ENCODE measurements at regions not wholly inside any gene's neighbourhood (a gene's known extent, or its start where the extent isn't known, plus 50 kb on each side); places are given as distances from the start of the nearest gene placed in this dataset.
A peak's percentile ranks its signal among the peaks of the same experiment; 100 is the strongest.

DNA sequence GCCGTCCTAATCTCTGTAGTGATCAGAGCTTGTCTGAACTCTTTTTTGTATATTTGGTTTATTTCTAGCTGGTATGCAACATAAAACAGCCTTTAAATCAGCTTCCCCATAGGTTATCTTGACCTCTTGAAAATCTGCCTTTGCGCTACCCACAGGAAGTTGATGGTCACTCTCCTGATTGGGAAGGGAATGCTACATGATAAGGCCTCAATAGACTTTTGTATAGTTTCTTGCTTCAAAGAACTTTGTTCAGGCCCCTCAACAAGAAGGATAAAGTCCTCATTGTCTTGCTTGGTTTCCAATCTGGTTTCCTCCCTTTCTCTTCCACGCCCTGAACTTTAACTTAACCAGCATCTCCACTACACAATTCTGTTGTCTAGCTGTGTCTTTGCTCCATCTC, 95.4 kb upstream of the TENT5A start:
- TF ChIP-seq, protein P1, sequence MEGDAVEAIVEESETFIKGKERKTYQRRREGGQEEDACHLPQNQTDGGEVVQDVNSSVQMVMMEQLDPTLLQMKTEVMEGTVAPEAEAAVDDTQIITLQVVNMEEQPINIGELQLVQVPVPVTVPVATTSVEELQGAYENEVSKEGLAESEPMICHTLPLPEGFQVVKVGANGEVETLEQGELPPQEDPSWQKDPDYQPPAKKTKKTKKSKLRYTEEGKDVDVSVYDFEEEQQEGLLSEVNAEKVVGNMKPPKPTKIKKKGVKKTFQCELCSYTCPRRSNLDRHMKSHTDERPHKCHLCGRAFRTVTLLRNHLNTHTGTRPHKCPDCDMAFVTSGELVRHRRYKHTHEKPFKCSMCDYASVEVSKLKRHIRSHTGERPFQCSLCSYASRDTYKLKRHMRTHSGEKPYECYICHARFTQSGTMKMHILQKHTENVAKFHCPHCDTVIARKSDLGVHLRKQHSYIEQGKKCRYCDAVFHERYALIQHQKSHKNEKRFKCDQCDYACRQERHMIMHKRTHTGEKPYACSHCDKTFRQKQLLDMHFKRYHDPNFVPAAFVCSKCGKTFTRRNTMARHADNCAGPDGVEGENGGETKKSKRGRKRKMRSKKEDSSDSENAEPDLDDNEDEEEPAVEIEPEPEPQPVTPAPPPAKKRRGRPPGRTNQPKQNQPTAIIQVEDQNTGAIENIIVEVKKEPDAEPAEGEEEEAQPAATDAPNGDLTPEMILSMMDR (conservative IDR thresholded peaks at IDR 0.05; ENCODE audit: low read depth, low read length) = no peak
- H3K4me3 ChIP-seq (ENCODE audit: low read depth, low read length) = no peak overlapping the region
- DNase-seq (ENCODE audit: low read depth) = no peak

DNA sequence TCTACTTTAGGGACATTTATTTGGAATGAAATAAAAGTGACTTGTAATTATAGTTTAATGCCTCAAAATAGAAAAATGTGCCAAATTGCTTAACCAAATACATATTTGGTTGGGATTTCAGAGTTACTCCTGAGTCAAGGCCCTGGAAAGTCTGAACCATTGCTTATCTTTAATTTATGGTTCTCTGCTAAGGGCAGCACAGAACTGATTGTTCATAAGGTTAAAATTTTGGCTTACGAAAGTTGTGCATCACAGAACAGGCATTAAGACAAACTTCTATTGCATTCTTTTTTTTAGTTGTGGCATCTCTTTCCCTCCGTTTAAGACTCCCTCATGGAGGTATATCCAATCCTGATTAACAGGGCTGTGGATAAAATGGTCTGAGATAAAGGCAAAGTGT, 92.2 kb upstream of the TENT5A start:
- H3K4me3 ChIP-seq (ENCODE audit: low read depth, low read length) = no peak overlapping the region
- TF ChIP-seq, protein P1 (conservative IDR thresholded peaks at IDR 0.05; ENCODE audit: low read depth, low read length) = no peak
- DNase-seq (ENCODE audit: low read depth) = no peak

DNA sequence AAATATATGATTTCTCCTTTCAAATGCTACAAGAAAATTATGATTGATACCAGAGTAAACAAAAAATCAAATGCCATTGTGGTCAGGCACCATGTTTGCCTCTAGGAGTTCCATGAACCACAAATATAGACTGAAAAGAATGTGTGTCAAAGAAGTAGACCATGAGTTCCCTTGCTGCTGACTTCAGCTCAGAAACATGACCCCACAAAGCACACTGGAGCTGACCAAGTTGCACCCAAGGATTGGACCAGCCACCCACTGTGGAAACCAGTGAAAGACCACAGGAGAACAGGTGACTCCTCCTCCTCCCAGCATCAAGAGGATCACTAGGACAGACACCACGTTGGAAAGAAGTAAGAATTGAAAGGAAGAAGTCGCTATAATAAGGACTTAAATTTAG, 90.8 kb upstream of the TENT5A start:
- no peak overlapping the region for H3K4me3 ChIP-seq (ENCODE audit: low read depth, low read length)
- no peak for DNase-seq (ENCODE audit: low read depth)
- TF ChIP-seq, protein P1 (conservative IDR thresholded peaks at IDR 0.05; ENCODE audit: low read depth, low read length) = no peak

DNA sequence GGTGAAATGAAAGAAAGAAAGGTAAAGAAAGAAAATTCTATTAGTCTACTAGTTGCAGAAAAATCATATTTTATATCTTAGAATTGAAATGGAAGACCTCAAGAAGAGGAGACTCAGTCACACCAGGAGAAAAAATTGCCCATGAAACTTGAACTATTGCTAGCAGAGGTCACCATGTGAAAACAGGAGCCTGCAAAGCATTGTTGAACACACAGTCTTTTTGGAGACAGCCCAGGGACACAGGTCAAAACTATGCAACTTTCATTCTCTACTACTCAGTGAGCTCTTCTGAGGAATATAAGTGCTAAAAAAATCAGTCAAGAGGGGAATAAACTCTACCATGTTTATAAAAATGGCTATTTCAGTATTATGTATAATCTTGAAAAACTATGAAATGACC, 89.8 kb upstream of the TENT5A start:
- TF ChIP-seq, protein P1 (conservative IDR thresholded peaks at IDR 0.05; ENCODE audit: low read depth, low read length) = no peak
- H3K4me3 ChIP-seq (ENCODE audit: low read depth, low read length) = no peak overlapping the region

DNA sequence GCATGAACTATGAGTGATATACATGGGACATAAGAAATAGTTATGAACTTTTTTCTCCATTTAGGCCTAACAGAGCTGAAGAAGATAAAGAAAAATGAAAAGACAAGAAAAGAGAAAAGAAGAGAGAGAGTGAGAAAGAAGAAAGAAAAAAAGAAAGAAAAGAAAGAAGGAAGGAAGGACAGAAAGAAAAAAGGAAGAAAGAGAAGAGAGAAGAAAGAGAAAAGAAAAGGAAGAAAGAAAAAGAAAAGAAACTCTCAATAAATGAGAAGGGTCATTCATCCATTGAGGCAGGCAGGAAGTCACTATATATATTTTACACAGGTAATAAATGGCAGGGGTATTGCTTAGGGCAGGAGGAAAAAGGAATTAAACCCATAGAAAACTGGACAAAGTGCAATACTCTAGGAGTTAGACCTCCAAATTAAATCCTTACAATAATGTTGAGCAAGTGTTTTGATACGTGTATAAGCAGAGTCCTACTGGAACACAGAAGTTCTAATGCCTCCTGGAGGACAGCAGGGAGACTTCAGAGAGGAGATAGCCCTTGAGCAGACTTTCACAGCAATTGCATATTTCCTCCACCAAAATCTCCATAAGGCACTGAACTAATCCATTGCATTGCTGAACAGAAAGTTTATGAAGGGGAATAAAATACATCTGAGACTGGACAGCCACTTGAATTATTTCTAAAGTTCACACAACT, 86.4 kb upstream of the TENT5A start:
- H3K4me3 ChIP-seq (ENCODE audit: low read depth, low read length) = no peak overlapping the region
- peak; percentile 30 for DNase-seq (ENCODE audit: low read depth)
- TF ChIP-seq, protein P1 (conservative IDR thresholded peaks at IDR 0.05; ENCODE audit: low read depth, low read length) = peak; percentile 36

More for the DNA sequence above, 89.8 kb upstream of the TENT5A start:
- peak; percentile 73 for DNase-seq (ENCODE audit: low read depth)

DNA sequence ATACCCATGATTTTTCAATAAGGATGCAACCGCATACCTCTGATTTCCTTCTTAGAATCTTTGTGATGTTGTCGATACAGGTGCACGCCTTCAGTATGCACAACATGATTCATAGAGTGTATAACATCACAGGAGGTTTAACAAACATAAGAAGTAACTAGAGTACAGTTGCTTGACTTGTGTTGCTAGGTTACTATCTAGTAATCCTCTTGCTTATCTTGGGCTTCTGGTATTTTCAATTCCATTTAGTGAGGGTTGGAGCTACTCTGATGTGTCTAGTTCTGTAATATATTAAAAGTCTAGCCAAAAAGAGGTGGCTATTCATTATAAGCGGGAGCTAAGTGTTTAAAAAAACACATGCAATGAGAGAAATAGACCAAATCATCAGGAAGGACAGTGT, 85.5 kb upstream of the TENT5A start:
- TF ChIP-seq, protein P1 (conservative IDR thresholded peaks at IDR 0.05; ENCODE audit: low read depth, low read length) = no peak
- H3K4me3 ChIP-seq (ENCODE audit: low read depth, low read length) = no peak overlapping the region
- DNase-seq (ENCODE audit: low read depth) = peak; percentile 68

DNA sequence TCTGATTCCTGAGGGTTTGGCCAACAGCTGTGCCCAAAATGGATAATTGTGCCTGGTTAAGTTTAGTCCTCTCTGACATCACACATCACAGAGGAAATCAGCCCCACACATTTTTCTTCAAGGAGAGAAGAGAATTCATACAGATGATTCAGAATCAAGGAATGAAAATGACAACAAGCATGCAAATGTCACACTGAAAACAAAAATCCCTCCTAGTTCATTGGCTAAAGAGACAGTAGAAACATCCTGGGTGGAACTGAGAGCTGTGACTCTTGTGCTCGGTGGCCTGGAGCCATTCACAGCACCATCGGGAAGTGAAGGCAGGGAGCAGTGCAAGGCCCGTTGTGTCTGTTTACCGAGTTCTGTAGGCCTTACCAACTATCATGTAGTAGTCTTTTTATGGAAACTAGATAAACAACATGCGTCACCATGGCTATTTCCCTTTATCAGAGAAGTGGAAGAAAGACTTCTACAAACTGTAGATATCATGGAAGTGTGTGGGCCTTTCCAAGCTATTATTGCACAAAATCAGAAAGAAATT, 81.7 kb upstream of the TENT5A start:
- DNase-seq (ENCODE audit: low read depth) = peak; percentile 61
- TF ChIP-seq, protein P1 (conservative IDR thresholded peaks at IDR 0.05; ENCODE audit: low read depth, low read length) = no peak
- no peak overlapping the region for H3K4me3 ChIP-seq (ENCODE audit: low read depth, low read length)
